ENCODE measurements at regions not wholly inside any gene's neighbourhood (a gene's known extent, or its start where the extent isn't known, plus 50 kb on each side); places are given as distances from the start of the nearest gene placed in this dataset.

DNA sequence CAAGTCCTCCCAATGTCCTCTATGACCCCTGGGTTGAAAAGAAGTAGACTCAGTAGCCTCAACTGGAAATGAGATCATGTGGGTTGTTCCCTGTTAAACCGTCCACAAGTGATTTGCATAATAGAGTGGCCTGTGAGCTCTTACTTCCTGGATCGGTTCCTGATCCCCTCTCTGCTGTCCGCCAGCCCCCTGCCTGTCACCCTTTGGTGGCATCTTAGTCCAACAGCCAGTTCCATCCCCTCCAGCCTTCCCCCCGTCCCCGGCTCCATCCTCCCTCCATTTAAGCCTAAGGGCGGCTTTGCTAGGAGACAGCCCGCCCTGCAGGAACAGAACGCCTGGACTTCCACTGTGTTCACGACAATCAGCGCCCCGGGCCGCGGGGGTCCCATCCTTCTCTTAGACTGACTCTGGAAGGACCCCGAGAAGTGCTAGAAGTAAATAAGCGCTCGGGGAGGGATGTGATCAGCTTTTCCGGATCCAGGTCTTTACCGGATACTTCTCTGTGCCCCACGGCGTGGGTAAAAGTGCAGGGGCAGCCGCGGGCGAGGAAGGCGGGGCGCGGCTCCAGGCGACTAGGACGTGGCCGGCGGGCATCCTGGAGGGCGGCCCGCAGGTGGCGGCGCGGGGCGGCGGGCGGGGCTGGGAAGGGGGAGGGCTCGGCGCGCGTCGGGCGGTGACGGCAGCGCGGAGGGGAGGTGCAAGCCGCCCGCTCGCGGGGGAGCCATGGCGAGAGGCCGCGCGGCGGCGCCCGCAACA, 51.2 kb upstream of the ULK4 start:
- peak; percentile 90 to 93 for DNase-seq

DNA sequence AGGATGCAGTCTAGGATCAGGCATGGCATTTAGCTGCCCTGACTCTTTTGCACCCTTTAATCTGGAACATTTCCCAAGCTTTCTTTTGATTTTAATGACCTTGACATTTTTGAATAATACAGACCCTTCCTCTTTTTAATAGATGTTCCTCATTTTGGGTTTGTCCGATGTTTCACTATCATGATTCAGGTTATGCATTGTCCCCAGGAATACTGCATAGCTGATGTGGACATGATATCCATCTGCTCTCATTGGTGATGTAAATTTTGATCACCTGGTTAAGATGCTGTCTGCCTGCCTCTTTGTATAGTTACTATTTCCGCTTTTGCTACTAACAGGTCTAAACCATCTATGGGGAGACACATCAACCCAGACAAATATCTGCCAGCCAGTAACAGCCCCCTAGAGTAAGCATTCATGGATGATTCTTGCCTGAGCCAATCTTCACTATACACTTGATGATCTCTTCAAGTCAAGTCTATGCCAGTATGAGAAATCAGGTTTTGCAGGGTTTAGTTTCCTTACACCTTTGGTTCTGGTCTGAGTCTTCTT, 50.6 kb upstream of the ULK4 start:
- peak; percentile 15 to 16 for DNase-seq
